DMS79 (cell line): ENCODE measurements at regions not wholly inside any gene's neighbourhood (a gene's known extent, or its start where the extent isn't known, plus 50 kb on each side); places are given as distances from the start of the nearest gene placed in this dataset.

Experiments used
- DNase-seq: peaks from one replicate; lab custom pipeline; 2025; lab: John Stamatoyannopoulos, UW

DNA sequence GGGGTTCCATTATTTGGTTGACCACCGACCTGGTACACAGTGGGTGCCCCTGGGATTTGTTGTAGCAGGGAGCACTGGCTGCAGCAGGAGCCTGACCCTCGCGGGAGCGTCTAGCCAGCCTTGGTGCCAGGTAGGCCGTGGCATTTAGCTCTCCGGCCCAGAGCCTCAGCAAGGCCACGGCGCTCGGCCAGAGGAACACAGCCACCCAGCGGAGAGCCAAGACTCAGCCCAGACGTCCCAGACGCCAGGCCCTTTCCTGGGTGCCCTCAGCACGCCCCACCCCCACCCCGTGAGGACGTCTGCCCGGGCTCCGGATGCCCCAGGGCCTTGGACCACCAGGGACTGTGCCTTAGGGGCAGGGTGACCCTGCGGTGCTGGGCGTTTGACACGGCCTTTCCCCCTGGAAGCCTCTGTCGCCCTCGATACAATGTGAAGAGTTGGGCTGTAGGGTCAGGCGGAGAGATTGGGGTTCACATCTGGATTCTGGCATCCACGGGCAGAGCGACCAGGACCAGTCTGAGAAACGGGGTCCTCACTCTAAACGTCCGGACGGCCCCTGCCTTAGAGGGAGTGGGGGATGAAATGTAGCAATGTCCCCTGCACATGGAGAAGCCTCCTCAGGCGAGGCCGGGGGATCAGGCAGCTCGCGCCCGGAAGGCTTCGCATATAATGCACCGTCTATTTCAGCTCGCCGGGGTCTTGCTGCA, 99.2 kb upstream of the FGF3 start:
- no peak for DNase-seq

GRCh38 chr11:69918938-69919650, 99.9 kb upstream of the FGF3 start:
- peak; percentile 12 for DNase-seq

DNA sequence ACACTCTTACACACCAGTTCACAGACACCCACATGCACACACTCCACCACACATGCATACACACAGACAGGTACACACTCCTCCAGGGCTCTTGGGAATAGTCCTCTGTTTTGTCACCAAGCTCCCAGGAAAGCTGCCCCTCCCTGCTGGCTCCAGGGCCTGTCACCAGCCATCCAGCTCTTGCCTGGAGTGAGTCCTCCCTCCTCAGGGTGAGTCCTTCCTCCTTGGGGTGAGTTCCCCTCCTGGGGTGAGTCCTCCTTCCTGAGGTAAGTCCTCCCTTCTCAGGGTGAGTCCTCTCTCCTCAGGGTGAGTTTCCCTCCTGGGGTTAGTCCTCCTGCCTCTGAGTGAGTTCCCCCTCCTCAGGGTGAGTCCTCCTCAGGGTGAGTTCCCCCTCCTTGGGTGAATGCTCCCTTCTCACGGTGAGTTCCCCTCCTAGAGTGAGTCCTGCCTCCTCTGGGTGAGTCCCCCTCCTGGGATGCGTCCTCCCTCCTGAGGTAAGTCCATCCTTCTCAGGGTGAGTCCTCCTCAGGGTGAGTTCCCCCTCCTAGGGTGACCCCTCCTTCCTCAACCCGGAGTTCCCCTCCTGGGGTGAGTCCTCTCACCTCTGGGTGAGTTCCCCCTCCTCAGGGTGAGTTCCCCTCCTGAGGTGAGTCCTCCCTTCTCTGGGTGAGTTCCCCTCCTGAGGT, 100.6 kb upstream of the FGF3 start:
- no peak for DNase-seq

DNA sequence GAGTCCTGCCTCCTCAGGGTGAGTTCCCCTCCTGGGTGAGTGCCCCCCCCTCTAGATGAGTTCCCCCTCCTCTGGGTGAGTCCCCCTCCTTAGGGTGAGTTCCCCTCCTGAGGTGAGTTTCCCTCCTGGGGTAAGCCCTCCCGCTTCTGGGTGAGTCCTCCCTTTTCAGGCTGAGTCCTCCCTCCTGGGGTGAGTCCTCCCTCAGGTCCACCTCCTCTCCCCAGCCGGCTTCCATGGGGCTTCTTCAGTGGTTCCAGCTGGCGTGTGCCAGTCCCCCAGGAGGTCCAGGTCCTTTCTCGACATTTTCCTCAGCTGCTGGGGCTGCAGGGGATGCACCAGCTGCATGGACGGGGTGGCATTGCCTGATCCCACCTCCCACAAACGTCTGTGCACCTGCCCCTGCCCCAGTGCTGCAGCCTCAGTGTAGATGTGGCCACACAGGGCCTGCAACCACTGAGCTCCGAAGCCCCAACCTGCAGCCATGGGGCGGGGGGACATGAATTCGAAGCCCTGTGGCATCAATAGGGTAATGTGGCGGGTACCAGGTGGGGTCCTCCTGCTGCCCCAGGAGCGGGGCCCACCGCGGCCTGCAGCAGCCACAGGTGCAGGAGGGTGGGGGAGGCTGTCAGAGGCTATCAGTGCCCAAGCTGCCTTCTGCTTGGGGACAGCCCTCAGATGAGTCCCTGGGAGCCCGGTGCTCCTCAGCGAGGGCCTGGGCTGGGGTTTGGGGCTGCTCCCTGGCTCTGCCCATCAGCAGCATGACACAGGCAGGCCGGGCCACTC, 101.3 kb upstream of the FGF3 start:
- no peak for DNase-seq

- no peak for DNase-seq
These were observed 102.2 kb upstream of the FGF3 start for GRCh38 chr11:69921128-69922014.

DNA sequence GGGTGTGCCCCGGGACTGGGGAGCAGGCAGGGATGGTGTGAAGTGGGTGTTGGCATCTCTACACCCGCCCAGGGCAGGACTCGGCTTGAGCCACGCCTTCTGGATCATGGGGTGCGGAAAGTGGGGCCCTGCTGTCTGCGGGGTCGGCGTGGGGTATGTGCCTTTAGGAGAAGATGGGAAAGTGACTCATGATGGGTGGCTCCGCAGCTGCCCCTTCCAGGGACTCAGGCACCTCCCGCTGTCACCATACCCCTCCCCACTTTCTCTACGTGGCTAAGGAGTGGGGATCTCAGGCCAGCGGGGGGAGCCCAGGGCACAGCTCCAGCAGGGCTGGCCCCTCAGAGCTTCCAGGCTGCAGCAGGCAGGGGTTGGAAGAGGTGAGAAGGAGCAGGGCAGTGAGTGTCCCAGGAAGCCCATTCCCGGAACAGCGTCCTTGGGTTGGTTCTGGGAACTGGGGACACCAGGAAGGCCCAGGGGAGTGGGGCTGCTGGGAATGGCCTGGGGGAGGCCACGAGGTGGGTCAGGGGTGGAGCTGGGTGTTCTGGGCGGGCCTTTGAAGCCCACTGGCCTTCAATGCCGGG, 102.9 kb upstream of the FGF3 start:
- DNase-seq: no peak

GRCh38 chr11:69922596-69923111, 103.4 kb upstream of the FGF3 start:
- DNase-seq: no peak

DNA sequence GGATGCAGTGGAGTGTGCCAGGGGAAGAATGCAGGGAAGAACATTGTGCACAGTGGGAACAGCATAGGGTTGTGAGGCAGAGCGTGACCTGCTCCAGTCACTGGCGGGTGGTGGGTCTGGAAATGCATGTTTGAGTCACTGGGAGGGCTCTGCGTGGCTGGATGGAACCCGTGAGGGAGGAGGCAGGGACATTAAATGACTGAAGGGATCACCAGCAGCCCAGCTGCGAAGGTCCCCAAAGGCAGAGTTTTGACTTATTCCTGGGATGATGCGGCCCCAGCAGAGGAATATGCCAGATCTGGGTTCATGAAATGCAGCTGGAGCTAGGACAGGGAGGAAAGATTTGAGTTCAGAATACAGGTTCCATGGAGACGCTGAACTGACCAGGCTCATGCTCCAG, 104.0 kb upstream of the FGF3 start:
- no peak for DNase-seq

DNA sequence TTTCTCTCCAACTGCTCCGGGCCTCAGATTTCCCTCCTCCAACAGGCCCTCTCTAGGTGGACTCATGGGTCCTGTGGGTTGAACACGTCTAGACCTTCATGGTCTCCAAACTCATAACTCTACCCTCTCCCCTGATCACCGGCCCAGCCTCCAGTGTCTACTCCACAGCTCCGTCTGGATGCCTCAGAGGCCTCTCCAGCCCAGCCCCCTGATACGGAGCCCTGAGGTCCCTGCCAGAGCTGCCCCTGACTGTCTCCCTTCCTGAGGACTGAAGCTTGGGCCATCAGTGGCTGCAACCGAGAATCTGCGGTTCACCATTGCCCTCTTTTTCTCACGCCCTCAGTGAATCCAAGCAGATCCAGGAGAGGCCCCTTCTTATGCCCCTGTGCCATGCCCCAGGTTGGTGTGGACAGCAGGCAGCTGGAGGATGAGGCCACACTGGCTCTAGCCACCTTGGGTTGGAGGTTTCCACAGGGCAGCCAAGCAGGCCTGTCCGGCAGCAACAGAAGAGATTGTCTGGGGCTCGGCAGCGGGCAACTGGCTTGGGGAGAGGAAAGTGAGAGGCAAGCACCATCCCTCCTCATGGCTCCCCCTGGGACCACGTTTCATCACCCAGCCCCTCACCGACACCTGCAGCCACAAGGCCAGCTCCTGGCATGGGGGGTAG, 104.6 kb upstream of the FGF3 start:
- DNase-seq: no peak

GRCh38 chr11:69924308-69925161, 105.3 kb upstream of the FGF3 start:
- no peak for DNase-seq

- DNase-seq: no peak
These were observed 106.4 kb upstream of the FGF3 start for GRCh38 chr11:69925366-69926196.

DNA sequence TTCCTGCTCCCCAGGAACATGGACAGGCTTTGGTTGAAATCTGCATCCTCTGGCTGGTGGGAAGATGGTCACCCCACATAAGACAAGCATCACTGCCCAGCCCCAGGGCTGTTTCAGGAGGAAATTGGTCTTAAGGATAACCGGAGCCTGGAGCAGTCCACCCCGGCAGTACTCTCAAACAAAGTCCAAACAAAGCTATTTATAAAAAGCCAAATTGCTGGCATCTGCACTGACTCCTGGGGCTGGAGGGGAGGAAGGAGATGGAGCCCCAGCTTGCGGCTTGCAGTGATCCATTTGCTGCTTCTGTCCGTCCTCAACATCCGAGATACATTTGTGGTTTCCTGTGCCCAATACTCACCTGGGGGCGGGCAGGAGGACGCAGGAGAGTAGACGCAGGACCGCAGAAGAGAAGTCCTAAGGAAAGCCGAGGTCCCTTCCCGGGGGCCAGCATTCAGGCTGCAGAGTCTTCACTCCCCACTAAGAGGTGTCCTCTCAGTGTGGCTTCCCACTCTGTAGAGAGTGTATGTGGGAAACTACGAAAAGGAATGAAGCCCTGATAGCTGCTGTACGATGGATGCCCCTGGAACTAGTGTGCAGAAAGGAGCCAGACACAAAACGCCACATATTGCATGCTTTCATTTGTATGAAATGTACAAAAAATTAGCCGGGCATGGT, 107.3 kb upstream of the FGF3 start:
- no peak for DNase-seq

GRCh38 chr11:69928121-69928520, 108.9 kb upstream of the FGF3 start:
- DNase-seq: no peak

DNA sequence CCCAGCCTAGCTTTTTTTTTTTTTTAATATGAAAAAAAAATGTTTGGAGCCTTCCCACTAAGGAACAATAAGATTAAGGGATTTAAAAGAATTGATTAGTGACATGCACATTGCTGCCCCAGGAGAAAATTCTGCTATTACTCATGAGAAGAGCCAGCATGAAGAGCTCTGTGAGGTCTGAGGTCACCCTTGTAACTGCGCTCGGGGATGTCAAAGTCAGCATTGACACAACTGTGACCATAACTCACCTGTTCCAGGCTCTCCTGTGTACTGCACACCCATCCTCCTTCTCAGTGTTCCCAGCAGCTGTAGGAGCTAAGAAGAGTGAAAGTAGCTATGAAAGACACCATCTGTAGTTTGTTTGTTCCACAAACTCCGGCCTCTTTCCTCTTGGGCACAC, 109.8 kb upstream of the FGF3 start:
- DNase-seq: no peak

DNA sequence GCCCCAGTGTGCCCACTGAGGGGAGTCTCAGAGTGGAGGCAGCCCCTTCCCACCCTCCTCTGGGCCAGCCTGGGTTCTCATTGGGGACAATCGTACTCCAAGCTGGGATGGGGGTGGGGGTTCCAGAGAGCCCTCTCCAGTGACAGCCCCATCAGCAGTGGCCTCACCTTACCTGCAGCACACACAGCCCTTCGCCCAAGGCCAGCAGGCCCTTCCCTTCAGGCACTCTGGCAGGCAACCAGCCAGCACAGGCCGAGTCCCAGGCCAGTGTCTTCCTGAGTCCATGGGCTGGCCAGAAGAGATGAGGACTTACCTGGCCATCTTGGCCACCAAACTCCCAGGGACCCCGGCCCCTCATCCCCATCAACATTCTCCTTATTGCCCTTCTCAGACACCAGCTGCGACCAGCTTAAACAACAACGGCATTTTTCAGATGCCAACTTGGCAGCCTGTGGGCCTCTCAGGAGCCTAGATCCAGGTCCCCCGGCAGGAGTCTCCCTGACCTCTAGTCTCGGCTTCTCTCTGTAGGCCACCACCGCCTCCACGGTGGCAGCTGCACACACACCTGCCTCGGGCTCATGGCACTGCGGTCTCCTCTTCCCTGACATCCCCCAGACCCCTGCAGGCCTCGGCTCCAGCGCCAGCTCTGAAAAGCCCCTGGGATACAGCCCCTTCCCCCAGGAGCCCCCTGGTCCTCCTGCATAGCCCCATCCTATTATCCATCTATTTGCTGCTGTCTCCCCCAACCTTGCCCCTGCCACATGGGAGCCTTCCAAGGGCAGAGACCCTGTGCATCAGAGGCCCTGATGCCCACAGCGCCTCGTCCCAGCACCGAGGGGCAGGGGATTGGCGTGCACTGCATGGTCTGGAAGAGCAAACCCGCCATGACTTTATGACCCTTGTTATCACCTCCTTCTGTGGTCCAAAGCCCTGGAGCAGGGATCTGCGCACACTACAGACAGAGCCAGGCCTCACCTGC, 111.2 kb upstream of the FGF3 start:
- DNase-seq: no peak

GRCh38 chr11:69931060-69931910, 112.1 kb upstream of the FGF3 start:
- no peak for DNase-seq
